ENCODE measurements at regions not wholly inside any gene's neighbourhood (a gene's known extent, or its start where the extent isn't known, plus 50 kb on each side); places are given as distances from the start of the nearest gene placed in this dataset.
"Not testable (repeated sequence)": the region's sequence is repeated elsewhere in the genome, so short reads cannot be mapped to it uniquely, and the experiment has no call there.

GRCh38 chr14:44412858-44413569 lies 94.1 kb downstream of the FSCB start:
- no peak for DNase-seq
- H3K4me3 Mint-ChIP-seq = no peak overlapping the region
- no peaks in the 10 kb centered on the region for H3K36me3 Mint-ChIP-seq (ENCODE audit: low read depth)
- intact Hi-C loops (cut with micrococcal nuclease) = no loop called here
- H3K27ac Mint-ChIP-seq = no peak overlapping the region
- no peaks in the 10 kb centered on the region for H3K27me3 Mint-ChIP-seq
- H3K9me3 Mint-ChIP-seq = peaks cover 7% of the 10 kb centered on the region
- H3K4me1 Mint-ChIP-seq = no peaks in the 10 kb centered on the region

DNA sequence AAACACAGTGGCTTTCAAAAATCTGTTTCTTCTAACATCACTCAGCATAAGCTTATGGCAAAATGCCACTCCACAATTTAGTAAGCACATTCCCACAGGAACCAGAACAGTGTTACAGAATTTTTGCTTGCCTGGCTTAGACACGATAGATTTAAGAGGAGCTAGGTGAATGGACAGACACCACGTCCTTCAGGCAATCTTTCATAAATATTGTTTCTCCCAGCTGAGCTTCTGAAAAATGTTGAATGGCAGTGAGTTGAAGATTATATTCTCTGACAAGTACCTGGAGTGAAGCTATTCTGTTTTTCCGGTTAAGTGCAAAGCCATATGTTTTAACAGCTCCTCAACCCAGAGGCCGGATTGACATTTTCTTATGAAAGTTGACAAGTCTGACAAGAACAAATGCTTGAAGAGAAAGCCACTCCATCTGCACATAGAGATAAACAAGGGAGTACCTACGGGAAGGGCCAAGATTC lies 102.0 kb downstream of the FSCB start:
- no peaks in the 10 kb centered on the region for H3K9me3 Mint-ChIP-seq
- no peaks in the 10 kb centered on the region for H3K4me1 Mint-ChIP-seq
- H3K36me3 Mint-ChIP-seq (ENCODE audit: low read depth) = no peaks in the 10 kb centered on the region
- no peak for DNase-seq
- H3K27ac Mint-ChIP-seq = no peak overlapping the region
- no peaks in the 10 kb centered on the region for H3K27me3 Mint-ChIP-seq
- no peak overlapping the region for H3K4me3 Mint-ChIP-seq
- intact Hi-C loops (cut with micrococcal nuclease) = no loop called here

GRCh38 chr14:44404599-44404998 lies 102.5 kb downstream of the FSCB start:
- Mint-ChIP-seq H3K36me3 (ENCODE audit: low read depth) (no peaks in the 10 kb centered on the region), H3K4me1 (no peaks in the 10 kb centered on the region), H3K27ac (no peak overlapping the region), H3K9me3 (no peaks in the 10 kb centered on the region), H3K4me3 (no peak overlapping the region), H3K27me3 (no peaks in the 10 kb centered on the region)
- no peak for DNase-seq
- intact Hi-C loops (cut with micrococcal nuclease) = no loop called here

GRCh38 chr14:44404036-44404435 lies 103.0 kb downstream of the FSCB start:
- Mint-ChIP-seq H3K27me3 (no peaks in the 10 kb centered on the region), H3K4me1 (no peaks in the 10 kb centered on the region), H3K4me3 (no peak overlapping the region), H3K9me3 (no peaks in the 10 kb centered on the region), H3K36me3 (ENCODE audit: low read depth) (no peaks in the 10 kb centered on the region), H3K27ac (no peak overlapping the region)
- DNase-seq = no peak
- intact Hi-C loops (cut with micrococcal nuclease) = no loop called here

DNA sequence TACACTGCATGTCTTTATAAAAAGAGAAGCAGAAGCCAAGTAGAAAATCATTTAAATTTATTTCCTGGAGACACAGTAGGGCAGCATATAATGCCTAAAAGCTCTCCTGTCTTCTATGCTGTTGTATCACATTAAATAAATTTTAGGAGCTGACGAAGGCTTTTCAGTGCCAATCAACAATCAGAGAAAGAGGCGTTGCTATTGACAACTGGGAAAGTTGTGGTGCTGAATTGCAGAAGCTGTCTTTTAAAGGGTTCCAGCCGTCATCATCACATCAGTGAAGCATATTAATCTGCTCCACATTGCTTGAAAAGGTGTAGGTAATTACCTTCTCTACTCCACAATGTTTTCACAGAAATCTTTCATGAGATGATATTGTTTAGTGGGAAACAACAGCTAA lies 103.9 kb downstream of the FSCB start:
- H3K9me3 Mint-ChIP-seq = no peaks in the 10 kb centered on the region
- no peak for DNase-seq
- no peak overlapping the region for H3K27ac Mint-ChIP-seq
- intact Hi-C loops (cut with micrococcal nuclease) = no loop called here
- H3K4me3 Mint-ChIP-seq = no peak overlapping the region
- H3K4me1 Mint-ChIP-seq = no peaks in the 10 kb centered on the region
- H3K36me3 Mint-ChIP-seq (ENCODE audit: low read depth) = no peaks in the 10 kb centered on the region
- no peaks in the 10 kb centered on the region for H3K27me3 Mint-ChIP-seq

DNA sequence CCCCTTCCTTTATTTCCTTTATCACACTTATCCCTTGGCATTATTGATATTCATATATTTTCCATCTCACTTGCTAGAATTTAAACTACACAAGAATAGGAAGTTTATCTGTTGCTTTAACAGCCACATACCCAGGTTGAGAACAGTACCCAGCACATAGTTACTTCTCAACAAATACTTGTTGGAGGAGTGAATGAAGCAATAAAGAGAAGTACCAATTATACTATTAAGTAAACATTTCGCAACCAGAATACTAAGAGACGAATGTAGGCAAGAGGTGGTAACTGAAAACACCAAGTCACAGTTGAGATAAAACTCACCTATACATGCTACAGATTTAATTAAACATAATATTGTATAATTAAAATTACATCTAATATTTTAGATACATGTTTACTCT lies 110.9 kb downstream of the FSCB start:
- Mint-ChIP-seq H3K4me1 (no peaks in the 10 kb centered on the region), H3K27ac (no peak overlapping the region), H3K27me3 (no peaks in the 10 kb centered on the region), H3K9me3 (no peaks in the 10 kb centered on the region), H3K36me3 (ENCODE audit: low read depth) (no peaks in the 10 kb centered on the region), H3K4me3 (no peak overlapping the region)
- intact Hi-C loops (cut with micrococcal nuclease) = no loop called here
- DNase-seq = no peak

GRCh38 chr14:44392984-44393383 lies 114.1 kb downstream of the FSCB start:
- no peak overlapping the region for H3K4me3 Mint-ChIP-seq
- no peak for DNase-seq
- H3K27me3 Mint-ChIP-seq = no peaks in the 10 kb centered on the region
- H3K4me1 Mint-ChIP-seq = no peaks in the 10 kb centered on the region
- H3K27ac Mint-ChIP-seq = no peak overlapping the region
- no peaks in the 10 kb centered on the region for H3K36me3 Mint-ChIP-seq (ENCODE audit: low read depth)
- no peaks in the 10 kb centered on the region for H3K9me3 Mint-ChIP-seq
- intact Hi-C loops (cut with micrococcal nuclease) = no loop called here

DNA sequence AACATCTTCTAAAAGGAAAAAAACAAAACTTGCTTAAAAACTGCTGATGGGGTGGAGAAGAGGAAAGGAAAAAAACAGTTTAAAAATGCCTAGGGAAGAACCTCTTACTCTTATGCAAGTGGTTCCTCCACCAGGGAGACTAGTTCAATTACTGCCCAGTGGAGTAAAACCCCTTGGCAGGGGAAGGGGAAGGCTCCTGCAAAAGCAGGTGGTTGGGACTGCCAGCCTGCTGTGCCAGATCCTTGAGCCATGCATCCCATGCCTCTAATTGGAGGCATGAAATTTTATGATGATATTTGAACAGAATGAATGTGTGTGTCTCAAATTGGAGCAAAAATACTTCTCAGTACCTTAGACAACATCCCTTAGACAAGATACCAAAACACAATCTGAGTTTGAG lies 118.8 kb downstream of the FSCB start:
- no peaks in the 10 kb centered on the region for H3K27me3 Mint-ChIP-seq
- intact Hi-C loops (cut with micrococcal nuclease) = no loop called here
- DNase-seq = no peak
- no peaks in the 10 kb centered on the region for H3K9me3 Mint-ChIP-seq
- no peaks in the 10 kb centered on the region for H3K4me1 Mint-ChIP-seq
- no peak overlapping the region for H3K4me3 Mint-ChIP-seq
- no peak overlapping the region for H3K27ac Mint-ChIP-seq
- H3K36me3 Mint-ChIP-seq (ENCODE audit: low read depth) = no peaks in the 10 kb centered on the region

GRCh38 chr14:44385906-44386305 lies 121.2 kb downstream of the FSCB start:
- intact Hi-C loops (cut with micrococcal nuclease) = no loop called here
- no peaks in the 10 kb centered on the region for H3K9me3 Mint-ChIP-seq
- H3K4me3 Mint-ChIP-seq = no peak overlapping the region
- no peaks in the 10 kb centered on the region for H3K4me1 Mint-ChIP-seq
- no peaks in the 10 kb centered on the region for H3K27me3 Mint-ChIP-seq
- H3K27ac Mint-ChIP-seq = no peak overlapping the region
- DNase-seq = no peak
- no peaks in the 10 kb centered on the region for H3K36me3 Mint-ChIP-seq (ENCODE audit: low read depth)

DNA sequence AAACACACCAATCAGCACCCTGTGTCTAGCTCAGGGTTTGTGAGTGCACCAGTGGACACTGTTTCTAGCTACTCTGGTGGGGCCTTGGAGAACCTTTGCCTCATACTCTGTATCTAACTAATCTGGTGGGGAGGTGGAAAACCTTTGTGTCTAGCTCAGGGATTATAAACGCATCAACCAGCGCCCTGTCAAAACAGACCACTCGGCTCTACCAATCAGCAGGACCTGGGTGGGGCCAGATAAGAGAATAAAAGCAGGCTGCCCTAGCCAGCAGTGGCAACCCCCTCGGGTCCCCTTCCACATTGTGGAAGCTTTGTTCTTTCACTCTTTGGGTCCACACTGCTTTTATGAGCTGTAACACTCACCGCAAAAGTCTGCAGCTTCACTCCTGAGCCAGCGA lies 121.8 kb downstream of the FSCB start:
- intact Hi-C loops (cut with micrococcal nuclease); H3K27me3 Mint-ChIP-seq; H3K4me1 Mint-ChIP-seq; H3K27ac Mint-ChIP-seq; DNase-seq; H3K9me3 Mint-ChIP-seq; H3K36me3 Mint-ChIP-seq (ENCODE audit: low read depth); H3K4me3 Mint-ChIP-seq: not testable (repeated sequence)

GRCh38 chr14:44384601-44385293 lies 122.3 kb downstream of the FSCB start:
- H3K27ac Mint-ChIP-seq; H3K36me3 Mint-ChIP-seq (ENCODE audit: low read depth); H3K9me3 Mint-ChIP-seq; DNase-seq; H3K4me3 Mint-ChIP-seq; H3K27me3 Mint-ChIP-seq; intact Hi-C loops (cut with micrococcal nuclease); H3K4me1 Mint-ChIP-seq: not testable (repeated sequence)

DNA sequence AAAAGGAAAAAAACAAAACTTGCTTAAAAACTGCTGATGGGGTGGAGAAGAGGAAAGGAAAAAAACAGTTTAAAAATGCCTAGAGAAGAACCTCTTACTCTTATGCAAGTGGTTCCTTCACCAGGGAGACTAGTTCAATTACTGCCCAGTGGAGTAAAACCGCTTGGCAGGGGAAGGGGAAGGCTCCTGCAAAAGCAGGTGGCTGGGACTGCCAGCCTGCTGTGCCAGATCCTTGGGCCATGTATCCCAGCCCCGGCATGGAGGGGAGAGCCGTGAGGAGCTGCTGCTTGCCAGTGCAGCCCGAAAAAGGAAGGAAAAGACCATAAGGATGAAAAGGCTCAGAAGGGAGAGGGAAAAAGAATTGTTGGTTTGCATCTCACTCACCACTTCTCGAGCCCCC lies 123.0 kb downstream of the FSCB start:
- peaks cover 2% of the 10 kb centered on the region for H3K9me3 Mint-ChIP-seq
- H3K27ac Mint-ChIP-seq = no peak overlapping the region
- H3K36me3 Mint-ChIP-seq (ENCODE audit: low read depth) = no peaks in the 10 kb centered on the region
- H3K4me3 Mint-ChIP-seq = no peak overlapping the region
- no peaks in the 10 kb centered on the region for H3K4me1 Mint-ChIP-seq
- no peaks in the 10 kb centered on the region for H3K27me3 Mint-ChIP-seq
- no peak for DNase-seq
- intact Hi-C loops (cut with micrococcal nuclease) = no loop called here

- H3K27ac Mint-ChIP-seq = no peak overlapping the region
- H3K4me3 Mint-ChIP-seq = no peak overlapping the region
- DNase-seq = no peak
- H3K4me1 Mint-ChIP-seq = no peaks in the 10 kb centered on the region
- intact Hi-C loops (cut with micrococcal nuclease) = no loop called here
- no peaks in the 10 kb centered on the region for H3K27me3 Mint-ChIP-seq
- H3K36me3 Mint-ChIP-seq (ENCODE audit: low read depth) = no peaks in the 10 kb centered on the region
- H3K9me3 Mint-ChIP-seq = peaks cover 3% of the 10 kb centered on the region
Measured at GRCh38 chr14:44383636-44384035, 123.4 kb downstream of the FSCB start.

DNA sequence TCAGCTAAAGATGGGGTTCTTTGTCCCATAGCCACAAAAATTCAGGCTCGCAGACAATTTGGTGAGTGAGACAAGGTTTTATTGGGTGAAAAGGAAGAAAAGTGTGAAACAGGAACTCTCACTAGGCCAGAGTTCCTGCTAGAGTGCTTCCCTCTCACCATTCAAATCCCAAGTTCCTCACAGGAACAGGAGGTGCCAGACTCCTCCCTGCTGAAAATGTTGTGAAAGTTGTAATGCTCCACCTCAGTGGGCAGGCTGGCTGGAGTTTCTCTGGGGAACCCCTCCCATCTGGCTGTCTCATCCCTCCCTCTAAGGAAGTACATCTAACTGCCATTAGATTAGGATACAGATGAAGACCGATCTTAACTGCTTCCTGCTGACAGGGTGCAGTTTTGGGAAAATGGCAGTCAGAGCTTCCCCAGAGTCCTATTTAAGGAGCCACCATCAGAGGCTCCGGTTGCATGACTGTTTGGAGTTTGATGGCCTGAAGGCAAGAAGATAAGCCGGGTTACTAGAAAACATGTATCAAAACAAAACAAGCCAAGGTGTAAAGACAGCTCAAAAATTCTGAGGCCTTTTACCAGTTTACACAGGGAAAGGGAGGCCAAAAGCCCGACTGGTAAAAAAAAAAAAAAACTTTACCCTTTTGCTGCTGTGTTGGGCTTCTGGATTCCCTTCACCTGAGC lies 127.6 kb downstream of the FSCB start:
- Mint-ChIP-seq H3K27ac (no peak overlapping the region), H3K4me1 (no peaks in the 10 kb centered on the region), H3K27me3 (no peaks in the 10 kb centered on the region), H3K4me3 (no peak overlapping the region), H3K9me3 (peaks cover 24% of the 10 kb centered on the region), H3K36me3 (ENCODE audit: low read depth) (no peaks in the 10 kb centered on the region)
- DNase-seq = no peak
- intact Hi-C loops (cut with micrococcal nuclease) = no loop called here
